NB4 (cell line): ENCODE measurements at regions not wholly inside any gene's neighbourhood (a gene's known extent, or its start where the extent isn't known, plus 50 kb on each side); places are given as distances from the start of the nearest gene placed in this dataset.

Experiments
- CTCF ChIP-seq: IDR thresholded peaks from one replicate; pipeline ENCODE4 v1.5.1; 2012; ENCODE audit warnings: low read depth, low read length
- MYC ChIP-seq: IDR thresholded peaks from 2 replicates; pipeline ENCODE4 v1.6.1; 2011; ENCODE audit warnings: low read depth, low read length

GRCh38 chr14:70239802-70240201, 51.1 kb upstream of the SLC8A3 start:
- TF ChIP-seq CTCF, result no peak
- no peak for TF ChIP-seq MYC
